ENCODE measurements at regions not wholly inside any gene's neighbourhood (a gene's known extent, or its start where the extent isn't known, plus 50 kb on each side); places are given as distances from the start of the nearest gene placed in this dataset.

- no peak overlapping the region for H3K4me3 Mint-ChIP-seq
- H3K27ac Mint-ChIP-seq, result no peak overlapping the region
- no peak overlapping the region for H3K9ac ChIP-seq (ENCODE audit: insufficient read depth, low read length, poor library complexity, severe bottlenecking)
Observed at GRCh38 chr18:70501358-70501757, 212.5 kb downstream of the SOCS6 start.

DNA sequence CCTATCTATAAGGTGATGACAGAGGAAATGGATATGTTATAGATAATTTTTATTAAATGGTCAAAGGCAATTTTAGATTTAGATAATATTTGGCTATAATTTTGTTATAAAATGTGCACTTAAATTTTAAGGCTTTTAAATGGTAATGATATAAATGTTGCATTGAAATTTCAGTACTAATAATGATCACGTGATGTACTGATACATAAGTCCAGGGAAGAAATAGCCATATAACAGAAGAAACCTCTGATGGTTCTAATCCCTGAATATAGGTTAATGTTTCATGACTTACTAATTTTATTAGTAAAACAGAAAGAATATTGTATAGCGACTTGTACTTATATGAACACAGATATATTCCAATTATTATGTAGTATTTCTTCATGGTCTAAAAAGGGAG lies 211.9 kb downstream of the SOCS6 start:
- WGBS (ENCODE audit: insufficient coverage), result no CpG with 5 or more reads among the region's 2 CpGs
- no peak overlapping the region for H3K4me3 ChIP-seq (replicated peaks in 1 of 3; ENCODE audit: low read depth in 2 of 3, low read length in 3 of 3)
- Mint-ChIP-seq H3K4me1 (no peaks in the 10 kb centered on the region), H3K36me3 (no peaks in the 10 kb centered on the region), H3K9me3 (no peaks in the 10 kb centered on the region), H3K27ac (no peak overlapping the region), H3K27me3 (ENCODE audit: low read depth in 3 of 3) (no peaks in the 10 kb centered on the region), H3K4me3 (no peak overlapping the region)
- intact Hi-C loops (cut with micrococcal nuclease), result no loop called here
- H3K9ac ChIP-seq (ENCODE audit: insufficient read depth, low read length, poor library complexity, severe bottlenecking), result no peak overlapping the region
- no peaks in the 10 kb centered on the region for H3K79me2 ChIP-seq (ENCODE audit: insufficient read depth, low read length)
- no peak overlapping the region for H3K27ac ChIP-seq (ENCODE audit: low read depth in 1 of 2, low read length in 2 of 2)
- H4K20me1 ChIP-seq (ENCODE audit: insufficient read depth, low read length), result no peaks in the 10 kb centered on the region
- no peak for DNase-seq
- H3K4me1 ChIP-seq (ENCODE audit: control insufficient read depth in 1 of 2, insufficient read depth in 2 of 2, low read length in 2 of 2), result no peaks in the 10 kb centered on the region
- no peak overlapping the region for H3K4me2 ChIP-seq (replicated peaks; ENCODE audit: extremely low read depth, low read length, poor library complexity, severe bottlenecking)
- H3K27me3 ChIP-seq (ENCODE audit: control insufficient read depth in 2 of 2, insufficient read depth in 2 of 2, low read length in 2 of 2), result no peaks in the 10 kb centered on the region
- no peaks in the 10 kb centered on the region for H3K36me3 ChIP-seq (replicated peaks in 1 of 2; ENCODE audit: control insufficient read depth in 1 of 2, insufficient read depth in 2 of 2, low read length in 2 of 2)
- no peak for TF ChIP-seq CTCF (IDR thresholded peaks at IDR 0.05)
- no peak overlapping the region for H2AFZ ChIP-seq (ENCODE audit: insufficient read depth, low read depth, low read length, poor library complexity, severe bottlenecking)
- H3K9me3 ChIP-seq (replicated peaks in 1 of 2; ENCODE audit: control insufficient read depth in 1 of 2, insufficient read depth in 1 of 2, low read length in 2 of 2), result no peaks in the 10 kb centered on the region

More at GRCh38 chr18:70501358-70501757, 212.5 kb downstream of the SOCS6 start:
- no peaks in the 10 kb centered on the region for H3K27me3 ChIP-seq (ENCODE audit: control insufficient read depth in 2 of 2, insufficient read depth in 2 of 2, low read length in 2 of 2)
- no peak overlapping the region for H2AFZ ChIP-seq (ENCODE audit: insufficient read depth, low read depth, low read length, poor library complexity, severe bottlenecking)
- no peaks in the 10 kb centered on the region for H3K9me3 ChIP-seq (replicated peaks in 1 of 2; ENCODE audit: control insufficient read depth in 1 of 2, insufficient read depth in 1 of 2, low read length in 2 of 2)
- no peak for TF ChIP-seq CTCF (IDR thresholded peaks at IDR 0.05)
- H3K27ac ChIP-seq (ENCODE audit: low read depth in 1 of 2, low read length in 2 of 2), result no peak overlapping the region
- no peaks in the 10 kb centered on the region for H3K27me3 Mint-ChIP-seq (ENCODE audit: low read depth in 3 of 3)
- no peaks in the 10 kb centered on the region for H3K4me1 Mint-ChIP-seq
- intact Hi-C loops (cut with micrococcal nuclease), result no loop called here
- H4K20me1 ChIP-seq (ENCODE audit: insufficient read depth, low read length), result no peaks in the 10 kb centered on the region
- DNase-seq, result no peak
- H3K36me3 Mint-ChIP-seq, result no peaks in the 10 kb centered on the region
- H3K79me2 ChIP-seq (ENCODE audit: insufficient read depth, low read length), result no peaks in the 10 kb centered on the region
- H3K4me2 ChIP-seq (replicated peaks; ENCODE audit: extremely low read depth, low read length, poor library complexity, severe bottlenecking), result no peak overlapping the region
- WGBS (ENCODE audit: insufficient coverage), result no CpG with 5 or more reads among the region's 4 CpGs
- H3K36me3 ChIP-seq (replicated peaks in 1 of 2; ENCODE audit: control insufficient read depth in 1 of 2, insufficient read depth in 2 of 2, low read length in 2 of 2), result no peaks in the 10 kb centered on the region
- H3K4me1 ChIP-seq (ENCODE audit: control insufficient read depth in 1 of 2, insufficient read depth in 2 of 2, low read length in 2 of 2), result no peaks in the 10 kb centered on the region
- no peaks in the 10 kb centered on the region for H3K9me3 Mint-ChIP-seq
- no peak overlapping the region for H3K4me3 ChIP-seq (replicated peaks in 1 of 3; ENCODE audit: low read depth in 2 of 3, low read length in 3 of 3)

Data from CD14-positive monocyte (primary cell).